ENCODE measurements at regions not wholly inside any gene's neighbourhood (a gene's known extent, or its start where the extent isn't known, plus 50 kb on each side); places are given as distances from the start of the nearest gene placed in this dataset.

- ChIA-PET POLR2A (ENCODE audit: unreplicated experiment) (no interaction called here), CTCF (interaction anchor here (0.6 kb wide), 1 partner anchor 1161 kb away, joined by 17 read pairs; no protein-coding TSS in a partner anchor)
- Histone ChIP-seq H3K4me3 (no peak overlapping the region), H3K27me3 (ENCODE audit: insufficient read depth, low read depth) (no peaks in the 10 kb centered on the region), H3F3A (ENCODE audit: insufficient read depth, low read depth) (no peaks in the 10 kb centered on the region), H3K4me2 (no peak overlapping the region), H3K36me3 (ENCODE audit: low read depth) (no peaks in the 10 kb centered on the region), H3K4me1 (replicated peaks; ENCODE audit: insufficient read depth) (no peaks in the 10 kb centered on the region), H3K27ac (no peak overlapping the region), H2AFZ (no peak overlapping the region), H3K79me2 (ENCODE audit: low read depth) (no peaks in the 10 kb centered on the region), H3K9me2 (ENCODE audit: insufficient read depth) (no peaks in the 10 kb centered on the region), H4K20me1 (ENCODE audit: insufficient read depth) (no peaks in the 10 kb centered on the region), H3K9me3 (ENCODE audit: insufficient read depth, low read depth) (no peaks in the 10 kb centered on the region; the same call in 1 of the 2 replicates)
- TF ChIP-seq CTCF (conservative IDR thresholded peaks at IDR 0.05) (no peak), EZH2 (IDR thresholded peaks at IDR 0.05; ENCODE audit: low read depth) (no peak)
- no peak for DNase-seq
- intact Hi-C loops (cut with micrococcal nuclease; ENCODE audit: unreplicated experiment) = no loop called here
- no TSS peak for BruUV-seq (replicated peaks)
Measured at GRCh38 chr9:129524582-129525270, 96.2 kb downstream of the C9orf50 start.

- Histone ChIP-seq H3K4me1 (replicated peaks; ENCODE audit: insufficient read depth) (no peaks in the 10 kb centered on the region), H3K9me3 (ENCODE audit: insufficient read depth, low read depth) (no peaks in the 10 kb centered on the region; the same call in 1 of the 2 replicates), H4K20me1 (ENCODE audit: insufficient read depth) (no peaks in the 10 kb centered on the region), H2AFZ (no peak overlapping the region), H3K4me2 (no peak overlapping the region), H3K27ac (no peak overlapping the region), H3K79me2 (ENCODE audit: low read depth) (no peaks in the 10 kb centered on the region), H3K4me3 (no peak overlapping the region), H3F3A (ENCODE audit: insufficient read depth, low read depth) (no peaks in the 10 kb centered on the region), H3K36me3 (ENCODE audit: low read depth) (no peaks in the 10 kb centered on the region), H3K27me3 (ENCODE audit: insufficient read depth, low read depth) (no peaks in the 10 kb centered on the region), H3K9me2 (ENCODE audit: insufficient read depth) (no peaks in the 10 kb centered on the region)
- DNase-seq = no peak
- BruUV-seq (replicated peaks) = no TSS peak
- intact Hi-C loops (cut with micrococcal nuclease; ENCODE audit: unreplicated experiment) = no loop called here
- no peak for TF ChIP-seq EZH2 (IDR thresholded peaks at IDR 0.05; ENCODE audit: low read depth)
- TF ChIP-seq CTCF (conservative IDR thresholded peaks at IDR 0.05) = no peak
- POLR2A ChIA-PET (ENCODE audit: unreplicated experiment) = no interaction called here
- CTCF ChIA-PET = interaction anchor here (0.6 to 0.7 kb wide), 2 partner anchors 47 to 1162 kb away, joined by 3 to 17 read pairs; no protein-coding TSS in a partner anchor
Measured at GRCh38 chr9:129523943-129524581, 96.8 kb downstream of the C9orf50 start.

- H3K79me2 ChIP-seq (ENCODE audit: low read depth) = no peaks in the 10 kb centered on the region
- CTCF ChIA-PET = no interaction called here
- intact Hi-C loops (cut with micrococcal nuclease; ENCODE audit: unreplicated experiment) = no loop called here
- H3K36me3 ChIP-seq (ENCODE audit: low read depth) = no peaks in the 10 kb centered on the region
- H3K27ac ChIP-seq = no peak overlapping the region
- H3F3A ChIP-seq (ENCODE audit: insufficient read depth, low read depth) = no peaks in the 10 kb centered on the region
- no peak overlapping the region for H3K4me2 ChIP-seq
- DNase-seq = no peak
- TF ChIP-seq CTCF (conservative IDR thresholded peaks at IDR 0.05) = no peak
- TF ChIP-seq EZH2 (IDR thresholded peaks at IDR 0.05; ENCODE audit: low read depth) = no peak
- BruUV-seq (replicated peaks) = no TSS peak
- no peaks in the 10 kb centered on the region for H3K9me3 ChIP-seq (ENCODE audit: insufficient read depth, low read depth)
- no peaks in the 10 kb centered on the region for H3K27me3 ChIP-seq (ENCODE audit: insufficient read depth, low read depth)
- POLR2A ChIA-PET (ENCODE audit: unreplicated experiment) = interaction anchor here (0.6 kb wide), 1 partner anchor 14 kb away, joined by 15 read pairs; no protein-coding TSS in a partner anchor
- no peak overlapping the region for H3K4me3 ChIP-seq
- H4K20me1 ChIP-seq (ENCODE audit: insufficient read depth) = no peaks in the 10 kb centered on the region
- no peaks in the 10 kb centered on the region for H3K4me1 ChIP-seq (replicated peaks; ENCODE audit: insufficient read depth)
- H3K9me2 ChIP-seq (ENCODE audit: insufficient read depth) = no peaks in the 10 kb centered on the region
- no peak overlapping the region for H2AFZ ChIP-seq
Measured at GRCh38 chr9:129522351-129522750, 98.5 kb downstream of the C9orf50 start.
